ENCODE measurements at regions not wholly inside any gene's neighbourhood (a gene's known extent, or its start where the extent isn't known, plus 50 kb on each side); places are given as distances from the start of the nearest gene placed in this dataset.
"Not testable (repeated sequence)": the region's sequence is repeated elsewhere in the genome, so short reads cannot be mapped to it uniquely, and the experiment has no call there.

- no peak overlapping the region for H3K4me3 ChIP-seq
- ATAC-seq (ENCODE audit: insufficient read depth, low FRiP score) (no peak), DNase-seq (no peak)
- no peaks in the 10 kb centered on the region for H3K9me3 ChIP-seq (ENCODE audit: control insufficient read depth in 4 of 4, insufficient read depth in 3 of 4, low read length in 3 of 4)
- no peak overlapping the region for H3K9ac ChIP-seq (ENCODE audit: insufficient read depth in 1 of 2, low read length in 2 of 2)
- no peaks in the 10 kb centered on the region for H3K4me1 ChIP-seq (ENCODE audit: control insufficient read depth in 5 of 5, insufficient read depth in 5 of 5, low read length in 5 of 5)
- TF ChIP-seq CTCF (IDR thresholded peaks at IDR 0.05; ENCODE audit: control extremely low read depth, extremely low read depth) = no peak
- 26 to 55% methylated on average over 2 of the region's 2 CpGs for WGBS, 2 donors
- H3K27ac ChIP-seq (ENCODE audit: low read depth in 1 of 2, low read length in 1 of 2) = no peak overlapping the region
- H3K27me3 ChIP-seq (ENCODE audit: control insufficient read depth in 3 of 3, insufficient read depth in 3 of 3, low read length in 2 of 3) = no peaks in the 10 kb centered on the region
- H3K36me3 ChIP-seq (ENCODE audit: control insufficient read depth in 4 of 4, insufficient read depth in 4 of 4, low read length in 4 of 4) = no peaks in the 10 kb centered on the region
Observed at GRCh38 chr2:107740300-107740699, 86.4 kb upstream of the RGPD4 start.

GRCh38 chr2:107742460-107743027 is 84.1 kb upstream of the RGPD4 start:
- H3K27ac ChIP-seq (ENCODE audit: low read depth in 1 of 2, low read length in 1 of 2) = no peak overlapping the region
- no peak overlapping the region for H3K9ac ChIP-seq (ENCODE audit: insufficient read depth in 1 of 2, low read length in 2 of 2)
- DNase-seq (no peak), ATAC-seq (ENCODE audit: insufficient read depth, low FRiP score) (no peak)
- 89 to 92% methylated on average over 5 of the region's 5 CpGs for WGBS, 2 donors
- H3K27me3 ChIP-seq (ENCODE audit: control insufficient read depth in 3 of 3, insufficient read depth in 3 of 3, low read length in 2 of 3) = no peaks in the 10 kb centered on the region
- H3K9me3 ChIP-seq (ENCODE audit: control insufficient read depth in 4 of 4, insufficient read depth in 3 of 4, low read length in 3 of 4) = no peaks in the 10 kb centered on the region
- H3K4me1 ChIP-seq (ENCODE audit: control insufficient read depth in 5 of 5, insufficient read depth in 5 of 5, low read length in 5 of 5) = no peaks in the 10 kb centered on the region
- no peaks in the 10 kb centered on the region for H3K36me3 ChIP-seq (ENCODE audit: control insufficient read depth in 4 of 4, insufficient read depth in 4 of 4, low read length in 4 of 4)
- H3K4me3 ChIP-seq = no peak overlapping the region
- TF ChIP-seq CTCF (IDR thresholded peaks at IDR 0.05; ENCODE audit: control extremely low read depth, extremely low read depth) = no peak

GRCh38 chr2:107743274-107743673 is 83.4 kb upstream of the RGPD4 start:
- Histone ChIP-seq H3K27ac (ENCODE audit: low read depth in 1 of 2, low read length in 1 of 2) (no peak overlapping the region), H3K36me3 (ENCODE audit: control insufficient read depth in 4 of 4, insufficient read depth in 4 of 4, low read length in 4 of 4) (no peaks in the 10 kb centered on the region), H3K4me1 (ENCODE audit: control insufficient read depth in 5 of 5, insufficient read depth in 5 of 5, low read length in 5 of 5) (no peaks in the 10 kb centered on the region), H3K9ac (ENCODE audit: insufficient read depth in 1 of 2, low read length in 2 of 2) (no peak overlapping the region), H3K4me3 (no peak overlapping the region), H3K27me3 (ENCODE audit: control insufficient read depth in 3 of 3, insufficient read depth in 3 of 3, low read length in 2 of 3) (no peaks in the 10 kb centered on the region), H3K9me3 (ENCODE audit: control insufficient read depth in 4 of 4, insufficient read depth in 3 of 4, low read length in 3 of 4) (no peaks in the 10 kb centered on the region)
- ATAC-seq (ENCODE audit: insufficient read depth, low FRiP score) (no peak), DNase-seq (no peak)
- TF ChIP-seq CTCF (IDR thresholded peaks at IDR 0.05; ENCODE audit: control extremely low read depth, extremely low read depth) = no peak
- WGBS, 2 donors = 85 to 94% methylated on average over 5 of the region's 5 CpGs

GRCh38 chr2:107745100-107745499 is 81.6 kb upstream of the RGPD4 start:
- 65 to 79% methylated on average over 3 of the region's 3 CpGs for WGBS, 2 donors
- DNase-seq = no peak
- no peaks in the 10 kb centered on the region for H3K4me1 ChIP-seq (ENCODE audit: control insufficient read depth in 5 of 5, insufficient read depth in 5 of 5, low read length in 5 of 5)
- no peak overlapping the region for H3K27ac ChIP-seq (ENCODE audit: low read depth in 1 of 2, low read length in 1 of 2)
- H3K9ac ChIP-seq (ENCODE audit: insufficient read depth in 1 of 2, low read length in 2 of 2) = no peak overlapping the region
- H3K36me3 ChIP-seq (ENCODE audit: control insufficient read depth in 4 of 4, insufficient read depth in 4 of 4, low read length in 4 of 4) = no peaks in the 10 kb centered on the region
- TF ChIP-seq CTCF (IDR thresholded peaks at IDR 0.05; ENCODE audit: control extremely low read depth, extremely low read depth) = no peak
- no peak overlapping the region for H3K4me3 ChIP-seq
- H3K9me3 ChIP-seq (ENCODE audit: control insufficient read depth in 4 of 4, insufficient read depth in 3 of 4, low read length in 3 of 4) = no peaks in the 10 kb centered on the region
- ATAC-seq (ENCODE audit: insufficient read depth, low FRiP score) = no peak
- no peaks in the 10 kb centered on the region for H3K27me3 ChIP-seq (ENCODE audit: control insufficient read depth in 3 of 3, insufficient read depth in 3 of 3, low read length in 2 of 3)

GRCh38 chr2:107746552-107747198 is 80.0 kb upstream of the RGPD4 start:
- not testable (repeated sequence) for DNase-seq; ATAC-seq (ENCODE audit: insufficient read depth, low FRiP score); H3K27me3 ChIP-seq (ENCODE audit: control insufficient read depth in 3 of 3, insufficient read depth in 3 of 3, low read length in 2 of 3); H3K4me1 ChIP-seq (ENCODE audit: control insufficient read depth in 5 of 5, insufficient read depth in 5 of 5, low read length in 5 of 5); H3K9ac ChIP-seq (ENCODE audit: insufficient read depth in 1 of 2, low read length in 2 of 2); H3K9me3 ChIP-seq (ENCODE audit: control insufficient read depth in 4 of 4, insufficient read depth in 3 of 4, low read length in 3 of 4); H3K36me3 ChIP-seq (ENCODE audit: control insufficient read depth in 4 of 4, insufficient read depth in 4 of 4, low read length in 4 of 4); H3K4me3 ChIP-seq; H3K27ac ChIP-seq (ENCODE audit: low read depth in 1 of 2, low read length in 1 of 2)
- WGBS, 2 donors = 89 to 91% methylated on average over 13 of the region's 13 CpGs
